Peyer's patch (tissue), 4 donors: ENCODE measurements at regions not wholly inside any gene's neighbourhood (a gene's known extent, or its start where the extent isn't known, plus 50 kb on each side); places are given as distances from the start of the nearest gene placed in this dataset.

ENCODE experiments used
- DNase-seq, 3 donors: peaks; one replicate each; pipeline ENCODE4 v3.0.0-alpha.2; 2017 to 2019
- H3K27ac ChIP-seq, 4 donors: fragments of 200-600 bp; sonication (generic); one replicate each; pipeline ENCODE4 v1.5.1; 2016 to 2019
- H3K27me3 ChIP-seq, 2 donors: fragments of 200-600 bp; sonication (generic); one replicate each; pipeline ENCODE4 v1.5.1; 2019
- H3K36me3 ChIP-seq, 3 donors: fragments of 200-600 bp; sonication (generic); one replicate each; pipeline ENCODE4 v1.5.1; 2016 to 2019
- H3K4me1 ChIP-seq, 4 donors: fragments of 200-600 bp; sonication (generic); one replicate each; pipeline ENCODE4 v1.5.1; 2016 to 2019
- H3K4me3 ChIP-seq, 4 donors: fragments of 200-600 bp; sonication (generic); 1 replicate in 3 of 4; 2 replicates in 1 of 4; pipeline ENCODE4 v1.5.1; 2016 to 2019; ENCODE audit warnings: mild to moderate bottlenecking in 1 of 4
- H3K9me3 ChIP-seq, 4 donors: fragments of 200-600 bp; sonication (generic); one replicate each; pipeline ENCODE4 v1.5.1; 2016 to 2019; ENCODE audit warnings: mild to moderate bottlenecking in 1 of 4
- CTCF ChIP-seq, 6 experiments: fragments of 450-650 bp in 4 of 6; fragments of 200-600 bp in 2 of 6; sonication (generic) in 1 of 6; IDR thresholded peaks; one replicate each; pipeline ENCODE4 v1.5.1; 2017 to 2019; ENCODE audit warnings: antibody characterized with exemption in 6 of 6, mild to moderate bottlenecking in 3 of 6, moderate library complexity in 1 of 6
- POLR2A ChIP-seq, 2 donors: fragments of 450-650 bp; IDR thresholded peaks; one replicate each; pipeline ENCODE4 v1.5.1; 2017; ENCODE audit warnings: antibody characterized with exemption in 2 of 2, mild to moderate bottlenecking in 2 of 2, moderate library complexity in 2 of 2

GRCh38 chr13:73416093-73416492, 357.3 kb downstream of the KLF5 start:
- Histone ChIP-seq H3K36me3 (no peaks in the 10 kb centered on the region), H3K9me3 (no peaks in the 10 kb centered on the region), H3K27me3 (no peaks in the 10 kb centered on the region), H3K4me3 (no peak overlapping the region), H3K27ac (no peak overlapping the region), H3K4me1 (peaks cover 0 to 2% (median 0%) of the 10 kb centered on the region in 4 donors)
- no peak for DNase-seq
- no peak for TF ChIP-seq POLR2A (IDR thresholded peaks at IDR 0.05)
- TF ChIP-seq CTCF (IDR thresholded peaks at IDR 0.05) = no peak

- Histone ChIP-seq H3K4me1 (peaks cover 0 to 2% (median 0%) of the 10 kb centered on the region in 4 donors), H3K4me3 (no peak overlapping the region), H3K36me3 (no peaks in the 10 kb centered on the region), H3K27ac (peak overlapping the region in 1 of 4 donors; percentile 29), H3K9me3 (no peaks in the 10 kb centered on the region), H3K27me3 (no peaks in the 10 kb centered on the region)
- DNase-seq = no peak
- TF ChIP-seq POLR2A (IDR thresholded peaks at IDR 0.05) (no peak), CTCF (IDR thresholded peaks at IDR 0.05) (no peak)
Measured at GRCh38 chr13:73413656-73414055, 354.9 kb downstream of the KLF5 start.

GRCh38 chr13:73412933-73413332, 354.1 kb downstream of the KLF5 start:
- no peak for DNase-seq
- no peaks in the 10 kb centered on the region for H3K36me3 ChIP-seq
- TF ChIP-seq POLR2A (IDR thresholded peaks at IDR 0.05) = no peak
- TF ChIP-seq CTCF (IDR thresholded peaks at IDR 0.05) = no peak
- H3K4me1 ChIP-seq = peaks cover 0 to 2% (median 0%) of the 10 kb centered on the region in 4 donors
- no peak overlapping the region for H3K4me3 ChIP-seq
- H3K27me3 ChIP-seq = no peaks in the 10 kb centered on the region
- no peak overlapping the region for H3K27ac ChIP-seq
- H3K9me3 ChIP-seq = no peaks in the 10 kb centered on the region

GRCh38 chr13:73411067-73411809, 352.4 kb downstream of the KLF5 start:
- no peak for DNase-seq
- Histone ChIP-seq H3K27ac (no peak overlapping the region), H3K27me3 (no peaks in the 10 kb centered on the region), H3K9me3 (no peaks in the 10 kb centered on the region), H3K4me3 (no peak overlapping the region), H3K4me1 (peaks cover 0 to 2% (median 0%) of the 10 kb centered on the region in 4 donors), H3K36me3 (no peaks in the 10 kb centered on the region)
- TF ChIP-seq CTCF (IDR thresholded peaks at IDR 0.05) (no peak), POLR2A (IDR thresholded peaks at IDR 0.05) (no peak)

- TF ChIP-seq POLR2A (IDR thresholded peaks at IDR 0.05) (no peak), CTCF (IDR thresholded peaks at IDR 0.05) (no peak)
- Histone ChIP-seq H3K4me1 (peaks cover 0 to 11% (median 0%) of the 10 kb centered on the region in 4 donors), H3K4me3 (no peak overlapping the region), H3K9me3 (no peaks in the 10 kb centered on the region), H3K27me3 (no peaks in the 10 kb centered on the region), H3K36me3 (no peaks in the 10 kb centered on the region), H3K27ac (peak overlapping the region in 1 of 4 donors; percentile 22)
- DNase-seq = no peak
Measured at GRCh38 chr13:73406454-73406853, 347.6 kb downstream of the KLF5 start.
